Stimulated activated naive B cell treated with anti-CD40 and anti-IgM and Interleukin-4, amounts not matched to agents 10 μg/mL and 1 μg/mL and 100 μg/mL, for 72 hours (primary cell): ENCODE measurements at regions not wholly inside any gene's neighbourhood (a gene's known extent, or its start where the extent isn't known, plus 50 kb on each side); places are given as distances from the start of the nearest gene placed in this dataset.

ENCODE experiments used
- ATAC-seq, 2 donors: fragments of 150-1000 bp; cut with Tn5 transposase; replicated peaks; 2 replicates each; pipeline ENCODE4 v1.10.0; 2021; ENCODE audit warnings: moderate library complexity in 1 of 2
- DNase-seq: peaks from one replicate; pipeline ENCODE4 v3.0.0; 2021
- H3K27ac Mint-ChIP-seq: one replicate; pipeline ENCODE4 v1.8.0; 2022; ENCODE audit warnings: mild to moderate bottlenecking, mixed read lengths
- H3K27me3 Mint-ChIP-seq, 2 donors: one replicate each; pipeline ENCODE4 v1.8.0; 2022; ENCODE audit warnings: mixed read lengths in 2 of 2
- H3K36me3 Mint-ChIP-seq, 2 donors: one replicate each; pipeline ENCODE4 v1.8.0; 2022; ENCODE audit warnings: mixed read lengths in 2 of 2, mild to moderate bottlenecking in 1 of 2
- H3K4me1 Mint-ChIP-seq, 2 donors: one replicate each; pipeline ENCODE4 v1.8.0; 2022; ENCODE audit warnings: mixed read lengths in 2 of 2, mild to moderate bottlenecking in 1 of 2
- H3K4me3 Mint-ChIP-seq, 2 donors: one replicate each; pipeline ENCODE4 v1.8.0; 2022; ENCODE audit warnings: mild to moderate bottlenecking in 2 of 2, mixed read lengths in 2 of 2, moderate library complexity in 1 of 2
- H3K9me3 Mint-ChIP-seq, 2 donors: one replicate each; pipeline ENCODE4 v1.8.0; 2022; ENCODE audit warnings: mixed read lengths in 2 of 2, mild to moderate bottlenecking in 1 of 2

DNA sequence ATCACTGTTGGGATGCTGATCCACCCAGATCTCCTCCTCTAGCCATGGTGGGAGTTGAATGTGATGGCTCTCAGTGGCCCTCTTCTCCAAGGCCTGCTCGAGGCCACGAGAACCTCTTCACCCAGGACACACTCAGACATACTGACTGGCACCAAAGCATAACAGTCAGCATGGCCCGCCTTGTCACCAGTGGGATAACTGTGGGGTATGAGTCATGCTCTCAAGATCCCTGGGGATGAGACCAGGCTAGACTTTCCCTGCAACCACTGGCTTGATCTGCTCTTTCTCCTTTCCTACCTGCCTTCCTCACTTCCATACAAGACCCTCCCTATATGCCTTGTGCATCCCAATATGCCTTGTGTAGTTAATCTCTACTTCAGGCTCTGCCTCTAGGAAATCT, 66.8 kb downstream of the RIN2 start:
- H3K27me3 Mint-ChIP-seq = no peaks in the 10 kb centered on the region
- no peaks in the 10 kb centered on the region for H3K36me3 Mint-ChIP-seq
- ATAC-seq = no peak
- H3K9me3 Mint-ChIP-seq = peaks cover 0 to 3% of the 10 kb centered on the region in 2 donors
- DNase-seq = no peak
- H3K27ac Mint-ChIP-seq = no peak overlapping the region
- peaks cover 57 to 80% of the 10 kb centered on the region in 2 donors for H3K4me1 Mint-ChIP-seq
- no peak overlapping the region for H3K4me3 Mint-ChIP-seq

DNA sequence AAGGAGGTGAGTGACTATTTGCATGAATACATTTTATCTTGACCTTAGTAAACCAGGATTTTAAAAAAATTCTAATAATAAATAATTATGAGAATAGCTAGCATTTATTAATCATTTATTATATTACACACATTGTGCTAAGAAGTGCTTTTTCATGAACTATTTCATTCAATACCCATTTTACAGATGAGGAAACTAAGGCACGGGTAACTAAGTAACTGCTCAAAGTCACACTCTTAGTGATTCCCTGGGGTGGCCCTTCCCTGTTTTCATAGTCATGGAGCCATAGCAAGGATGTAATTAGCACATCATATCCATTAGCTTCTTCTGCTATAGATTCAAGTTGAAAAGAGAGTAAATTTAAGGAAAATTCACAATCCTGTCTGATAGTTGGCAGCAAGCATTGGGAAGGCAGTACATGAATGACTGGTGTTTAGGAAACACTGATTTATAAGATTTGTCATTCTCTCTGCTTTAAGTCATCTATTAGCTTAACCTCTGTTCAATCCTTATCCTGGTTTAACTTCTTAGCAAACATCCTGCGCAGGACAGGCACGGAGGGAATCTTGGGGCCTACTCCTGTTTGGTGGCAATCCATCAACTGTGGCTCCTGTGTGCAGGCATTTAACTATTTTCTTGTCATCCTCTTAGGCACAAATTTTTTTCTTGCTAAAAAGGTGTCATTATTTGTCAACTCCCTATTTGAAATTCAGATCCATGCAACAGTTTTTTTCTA, 68.3 kb downstream of the RIN2 start:
- H3K27me3 Mint-ChIP-seq = no peaks in the 10 kb centered on the region
- peaks cover 48 to 68% of the 10 kb centered on the region in 2 donors for H3K4me1 Mint-ChIP-seq
- H3K36me3 Mint-ChIP-seq = no peaks in the 10 kb centered on the region
- H3K4me3 Mint-ChIP-seq = no peak overlapping the region
- no peak overlapping the region for H3K27ac Mint-ChIP-seq
- H3K9me3 Mint-ChIP-seq = peaks cover 0 to 3% of the 10 kb centered on the region in 2 donors
- DNase-seq = no peak
- no peak for ATAC-seq

DNA sequence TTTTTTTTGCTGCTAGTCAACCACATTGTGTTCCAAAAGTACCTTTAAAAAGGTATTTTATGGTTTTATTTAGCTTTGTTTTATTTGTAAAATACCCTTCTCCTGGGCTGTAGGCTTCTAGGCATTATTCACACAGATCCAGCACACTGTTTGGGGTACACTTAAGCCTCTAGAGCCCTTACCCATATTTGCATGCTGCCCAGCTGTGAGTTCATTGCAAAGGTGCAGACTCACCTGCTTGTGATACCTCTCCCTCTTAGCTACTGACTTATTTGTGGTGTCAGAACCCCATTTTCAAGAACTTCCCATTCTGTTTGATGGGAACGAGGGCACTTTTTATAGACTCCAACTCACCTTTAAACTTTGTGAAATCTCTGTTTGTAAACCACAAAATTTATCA, 69.8 kb downstream of the RIN2 start:
- ATAC-seq = peak; percentile 43 to 51
- H3K4me1 Mint-ChIP-seq = peaks cover 46 to 63% of the 10 kb centered on the region in 2 donors
- H3K4me3 Mint-ChIP-seq = no peak overlapping the region
- peaks cover 0 to 5% of the 10 kb centered on the region in 2 donors for H3K27me3 Mint-ChIP-seq
- H3K9me3 Mint-ChIP-seq = no peaks in the 10 kb centered on the region
- H3K27ac Mint-ChIP-seq = peak overlapping the region; percentile 53
- no peak for DNase-seq
- H3K36me3 Mint-ChIP-seq = no peaks in the 10 kb centered on the region

DNA sequence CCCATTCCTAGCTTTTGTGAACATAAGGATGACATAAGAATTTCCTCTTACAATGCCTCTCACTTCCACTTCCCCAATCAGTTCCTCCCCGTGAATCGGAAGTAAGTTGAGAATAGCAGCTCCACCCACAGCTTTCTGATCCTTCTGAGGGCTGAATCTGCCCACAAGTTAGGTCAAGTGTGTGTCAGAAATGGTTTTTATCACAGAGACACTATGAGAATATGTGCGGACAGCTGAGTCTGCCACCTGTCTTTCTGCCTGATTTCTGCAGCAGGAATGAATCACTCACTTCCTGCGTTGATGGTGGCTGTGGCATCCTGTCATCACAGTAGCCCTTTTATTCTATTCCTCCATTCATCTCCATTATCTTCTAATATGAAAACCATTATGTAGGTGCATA, 70.2 kb downstream of the RIN2 start:
- peak overlapping the region in 1 of 2 donors; percentile 3 for H3K4me3 Mint-ChIP-seq
- peak; percentile 97 to 99 for ATAC-seq
- H3K27ac Mint-ChIP-seq = peak overlapping the region; percentile 53
- no peaks in the 10 kb centered on the region for H3K36me3 Mint-ChIP-seq
- DNase-seq = peak; percentile 77
- H3K9me3 Mint-ChIP-seq = no peaks in the 10 kb centered on the region
- H3K4me1 Mint-ChIP-seq = peaks cover 49 to 65% of the 10 kb centered on the region in 2 donors
- H3K27me3 Mint-ChIP-seq = peaks cover 0 to 5% of the 10 kb centered on the region in 2 donors

DNA sequence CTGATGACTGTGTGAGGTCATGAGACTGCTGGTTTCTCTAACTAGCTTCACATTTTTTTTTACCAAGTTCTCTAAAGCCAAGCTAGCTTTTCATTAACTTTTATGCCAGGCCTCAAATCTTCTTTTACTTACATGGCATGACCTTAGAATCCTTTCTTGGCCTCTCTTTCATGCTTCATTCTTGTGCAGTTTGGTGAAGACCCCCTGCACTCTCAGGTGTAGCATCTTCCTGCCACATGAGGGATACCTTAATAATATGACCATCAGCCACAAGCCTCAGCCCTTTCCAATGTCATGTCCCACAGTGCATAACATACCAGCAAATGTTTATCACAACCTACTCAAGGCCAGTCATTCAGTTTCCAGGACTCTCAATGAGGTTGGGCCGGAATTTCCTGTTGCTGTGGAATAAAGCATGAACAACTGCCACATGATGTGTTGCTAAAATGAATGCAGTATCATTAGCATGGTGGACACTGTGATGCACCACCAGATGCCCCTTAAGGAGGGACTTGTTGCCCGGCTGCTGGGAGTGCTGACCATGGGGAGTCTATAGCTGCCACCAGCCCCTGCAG, 72.2 kb downstream of the RIN2 start:
- ATAC-seq (no peak), DNase-seq (no peak)
- no peak overlapping the region for H3K27ac Mint-ChIP-seq
- H3K27me3 Mint-ChIP-seq = peaks cover 5 to 6% of the 10 kb centered on the region in 2 donors
- H3K36me3 Mint-ChIP-seq = no peaks in the 10 kb centered on the region
- no peaks in the 10 kb centered on the region for H3K9me3 Mint-ChIP-seq
- peaks cover 36 to 56% of the 10 kb centered on the region in 2 donors for H3K4me1 Mint-ChIP-seq
- H3K4me3 Mint-ChIP-seq = no peak overlapping the region

DNA sequence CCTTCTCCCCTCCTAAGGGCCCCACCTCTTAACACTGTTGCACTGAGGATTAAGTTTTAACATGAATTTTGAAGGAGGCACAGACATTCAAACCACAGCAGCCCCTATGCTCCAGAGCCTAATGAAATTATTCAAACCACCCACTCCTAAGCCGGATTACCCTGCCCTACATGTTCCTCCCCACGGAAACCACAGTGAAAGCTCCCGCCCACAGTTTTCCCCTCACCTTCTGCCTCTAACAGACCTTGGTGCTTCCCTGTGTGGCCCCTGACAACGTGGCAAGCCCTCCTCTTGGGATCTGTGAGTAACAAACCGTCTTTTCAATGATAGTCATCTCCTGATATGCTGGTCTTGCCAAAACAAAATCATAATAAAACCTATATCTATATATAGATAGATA, 74.8 kb downstream of the RIN2 start:
- Mint-ChIP-seq H3K9me3 (no peaks in the 10 kb centered on the region), H3K27me3 (peaks cover 9 to 12% of the 10 kb centered on the region in 2 donors), H3K4me3 (no peak overlapping the region), H3K36me3 (no peaks in the 10 kb centered on the region), H3K4me1 (peaks cover 26 to 44% of the 10 kb centered on the region in 2 donors), H3K27ac (no peak overlapping the region)
- ATAC-seq (peak; percentile 21 to 31), DNase-seq (peak; percentile 26)

DNA sequence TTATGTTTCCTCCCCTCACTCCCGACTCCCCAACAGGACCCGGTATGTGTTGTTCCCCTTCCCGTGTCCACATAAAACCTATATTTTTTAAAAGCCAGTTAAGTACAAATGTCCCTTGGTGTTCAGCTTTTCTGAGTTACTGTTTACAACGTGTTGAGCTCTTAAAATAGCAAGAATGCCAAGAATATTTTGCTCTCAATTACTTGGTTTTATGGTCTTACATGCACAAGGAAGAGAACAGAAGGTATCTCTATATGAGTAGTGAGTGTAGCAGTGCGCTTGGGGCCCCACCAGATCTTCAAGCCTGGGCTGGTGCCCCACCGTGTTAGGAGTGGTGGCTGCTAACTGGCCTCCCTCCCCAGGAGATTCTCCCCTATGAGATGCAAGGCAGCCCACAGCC, 75.3 kb downstream of the RIN2 start:
- no peak for ATAC-seq
- H3K4me1 Mint-ChIP-seq = peaks cover 21 to 39% of the 10 kb centered on the region in 2 donors
- no peak overlapping the region for H3K27ac Mint-ChIP-seq
- no peaks in the 10 kb centered on the region for H3K36me3 Mint-ChIP-seq
- H3K9me3 Mint-ChIP-seq = no peaks in the 10 kb centered on the region
- H3K27me3 Mint-ChIP-seq = peaks cover 9 to 13% of the 10 kb centered on the region in 2 donors
- H3K4me3 Mint-ChIP-seq = no peak overlapping the region
- no peak for DNase-seq

DNA sequence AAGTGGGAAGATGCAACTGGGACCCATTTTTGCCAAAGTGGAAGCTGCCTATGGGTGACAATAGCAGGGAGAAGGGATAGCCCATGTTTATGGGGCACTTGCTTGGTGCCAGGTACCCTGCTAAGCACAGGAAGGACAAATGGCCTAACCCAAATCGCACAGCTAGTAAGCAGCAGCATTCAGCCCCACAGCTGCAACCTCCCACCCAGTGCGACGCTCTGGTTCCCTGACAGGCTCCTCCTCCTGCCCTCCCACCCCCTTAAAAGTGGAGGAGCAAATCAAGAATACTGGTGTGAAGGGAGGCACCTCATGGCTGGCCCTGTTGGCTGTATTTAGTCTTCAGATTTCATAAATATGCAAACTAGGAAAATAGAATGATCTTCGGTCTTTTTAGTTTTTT, 76.2 kb downstream of the RIN2 start:
- peaks cover 9 to 13% of the 10 kb centered on the region in 2 donors for H3K27me3 Mint-ChIP-seq
- peaks cover 13 to 30% of the 10 kb centered on the region in 2 donors for H3K4me1 Mint-ChIP-seq
- no peak overlapping the region for H3K4me3 Mint-ChIP-seq
- DNase-seq (no peak), ATAC-seq (no peak)
- H3K9me3 Mint-ChIP-seq = no peaks in the 10 kb centered on the region
- H3K36me3 Mint-ChIP-seq = no peaks in the 10 kb centered on the region
- H3K27ac Mint-ChIP-seq = no peak overlapping the region

DNA sequence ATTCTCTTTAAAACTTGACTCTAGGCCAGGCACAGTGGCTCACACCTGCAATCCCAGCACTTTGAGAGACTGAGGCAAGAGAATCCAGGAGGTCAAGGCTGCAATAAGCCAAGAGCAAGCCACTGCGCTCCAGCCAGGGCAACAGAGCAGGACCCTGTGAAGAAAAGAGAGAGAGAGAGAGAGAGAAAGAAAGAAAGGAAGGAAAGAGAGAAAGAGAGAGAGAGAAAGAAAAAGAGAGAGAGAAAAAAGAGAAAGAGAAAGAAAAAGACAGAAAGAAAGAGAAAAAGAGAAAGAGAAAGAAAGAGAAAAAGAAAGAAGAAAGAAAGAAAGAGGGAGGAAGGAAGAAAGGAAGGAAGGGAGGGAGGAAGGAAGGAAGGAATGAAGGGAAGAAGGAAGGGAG, 76.7 kb downstream of the RIN2 start:
- no peak for DNase-seq

DNA sequence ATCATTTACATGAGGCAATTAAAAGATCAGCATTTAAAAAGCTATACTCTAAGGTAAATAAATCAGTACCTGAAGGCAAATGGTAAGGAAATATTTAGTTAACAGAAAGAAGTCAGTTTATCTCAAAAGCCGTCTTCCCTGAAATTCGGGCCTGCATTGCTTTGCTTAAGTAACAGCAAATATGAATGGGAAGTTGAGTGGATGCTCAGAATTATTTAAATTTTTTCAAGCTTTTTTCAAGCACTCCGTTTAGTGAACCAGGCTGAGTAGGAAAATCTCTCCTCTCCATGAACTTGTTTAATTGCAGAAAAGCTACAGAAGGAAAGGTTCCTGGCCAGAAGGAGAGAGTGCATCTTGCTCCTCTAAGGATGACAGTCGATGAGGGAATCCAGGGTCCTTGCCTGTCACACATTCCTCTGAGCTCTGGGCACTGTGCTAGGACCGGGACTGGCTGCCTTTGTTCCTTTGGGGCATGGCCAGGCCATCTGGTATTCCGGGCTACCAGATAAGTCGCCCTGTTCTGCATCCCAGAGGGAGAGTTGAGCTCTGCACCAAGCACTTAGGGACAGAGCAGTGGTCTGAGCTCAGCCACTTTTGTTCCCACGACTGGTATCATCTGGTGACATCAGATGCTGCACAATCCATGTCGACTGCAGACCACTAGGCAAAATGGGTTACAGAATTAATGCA, 77.6 kb downstream of the RIN2 start:
- no peaks in the 10 kb centered on the region for H3K9me3 Mint-ChIP-seq
- H3K4me1 Mint-ChIP-seq = peaks cover 14 to 22% of the 10 kb centered on the region in 2 donors
- no peaks in the 10 kb centered on the region for H3K36me3 Mint-ChIP-seq
- no peak overlapping the region for H3K4me3 Mint-ChIP-seq
- peaks cover 14 to 17% of the 10 kb centered on the region in 2 donors for H3K27me3 Mint-ChIP-seq
- no peak for DNase-seq
- H3K27ac Mint-ChIP-seq = no peak overlapping the region
- ATAC-seq = no peak

More for the DNA sequence above, 76.7 kb downstream of the RIN2 start:
- Mint-ChIP-seq H3K36me3 (no peaks in the 10 kb centered on the region), H3K4me3 (no peak overlapping the region), H3K9me3 (no peaks in the 10 kb centered on the region), H3K4me1 (peaks cover 14 to 25% of the 10 kb centered on the region in 2 donors), H3K27me3 (peaks cover 13 to 14% of the 10 kb centered on the region in 2 donors), H3K27ac (no peak overlapping the region)
- no peak for ATAC-seq

DNA sequence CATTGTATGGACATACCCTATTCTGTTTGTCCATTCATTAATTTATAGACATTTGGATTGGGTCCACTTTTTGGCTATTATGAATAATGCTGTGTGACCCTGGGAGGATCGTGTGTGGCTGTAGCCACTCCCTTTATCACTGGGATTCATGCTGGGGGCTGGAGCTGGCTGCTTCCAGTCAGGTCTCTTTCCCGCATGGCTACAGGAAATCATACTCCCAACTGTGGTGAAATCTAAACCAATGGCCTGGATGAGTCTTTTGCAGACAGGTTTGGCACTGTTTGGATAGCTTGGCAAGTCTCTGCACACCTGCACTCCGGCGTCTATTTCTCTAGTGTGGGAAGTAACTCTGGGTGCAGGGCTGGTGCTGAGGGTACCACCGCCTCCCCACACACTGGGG, 80.4 kb downstream of the RIN2 start:
- Mint-ChIP-seq H3K4me3 (no peak overlapping the region), H3K9me3 (no peaks in the 10 kb centered on the region), H3K27ac (no peak overlapping the region), H3K36me3 (peaks cover 0 to 3% of the 10 kb centered on the region in 2 donors), H3K27me3 (peaks cover 14 to 29% of the 10 kb centered on the region in 2 donors), H3K4me1 (peaks cover 2 to 8% of the 10 kb centered on the region in 2 donors)
- no peak for ATAC-seq
- no peak for DNase-seq

DNA sequence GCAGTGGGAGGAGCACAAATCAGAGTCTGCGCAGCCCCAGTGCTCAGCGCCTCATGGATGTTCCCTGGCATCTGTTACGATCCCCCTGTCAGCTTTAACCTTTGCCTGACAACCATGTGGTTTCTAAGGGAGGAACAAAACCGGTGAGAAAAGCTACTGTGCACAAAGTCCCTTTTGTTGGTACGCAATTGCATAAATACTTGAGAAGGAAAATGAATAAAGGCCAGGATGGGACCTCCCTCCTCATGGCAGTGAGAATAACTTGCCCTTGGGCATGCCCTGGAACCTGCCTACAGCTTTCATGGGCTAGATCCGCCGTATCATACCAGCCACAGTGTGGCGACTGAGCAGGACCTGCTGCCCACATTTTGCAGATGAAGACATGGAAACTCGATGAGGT, 81.0 kb downstream of the RIN2 start:
- H3K4me3 Mint-ChIP-seq = no peak overlapping the region
- DNase-seq (no peak), ATAC-seq (no peak)
- peaks cover 0 to 3% of the 10 kb centered on the region in 2 donors for H3K36me3 Mint-ChIP-seq
- no peaks in the 10 kb centered on the region for H3K9me3 Mint-ChIP-seq
- no peak overlapping the region for H3K27ac Mint-ChIP-seq
- peaks cover 14 to 29% of the 10 kb centered on the region in 2 donors for H3K27me3 Mint-ChIP-seq
- H3K4me1 Mint-ChIP-seq = peaks cover 2 to 7% of the 10 kb centered on the region in 2 donors

DNA sequence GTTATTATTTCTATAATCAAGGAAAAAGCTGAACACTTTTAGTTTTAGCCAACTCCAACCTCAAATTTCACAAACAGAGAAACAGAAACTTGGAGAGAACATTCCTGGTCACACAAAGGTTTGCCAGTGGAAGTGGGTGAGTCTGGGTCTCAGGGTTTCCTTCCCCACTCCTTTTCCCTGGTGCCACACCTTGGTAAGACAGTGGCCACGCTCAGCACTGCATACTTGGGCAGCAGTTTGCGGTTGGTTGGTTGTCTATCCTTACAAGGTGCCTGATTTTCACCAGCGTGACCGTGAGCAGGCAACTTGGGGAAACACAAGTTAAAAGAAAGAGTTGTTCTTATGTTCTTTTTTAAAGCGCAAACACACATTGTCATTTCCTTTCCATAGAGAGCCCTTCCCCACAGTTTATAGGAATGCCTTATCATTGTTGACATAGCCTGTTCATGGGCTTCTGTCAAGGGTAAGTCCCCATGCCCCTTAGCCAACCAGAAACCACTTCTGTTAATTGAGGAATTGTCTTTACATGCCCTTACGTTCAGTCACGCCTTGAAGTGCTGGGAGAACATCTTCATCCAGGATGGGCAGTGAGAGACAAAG, 82.2 kb downstream of the RIN2 start:
- H3K27me3 Mint-ChIP-seq = peaks cover 21 to 25% of the 10 kb centered on the region in 2 donors
- H3K9me3 Mint-ChIP-seq = peaks cover 0 to under 1% of the 10 kb centered on the region in 2 donors
- ATAC-seq = no peak
- no peak overlapping the region for H3K4me3 Mint-ChIP-seq
- H3K36me3 Mint-ChIP-seq = peaks cover 0 to 3% of the 10 kb centered on the region in 2 donors
- H3K27ac Mint-ChIP-seq = no peak overlapping the region
- peaks cover 0 to 2% of the 10 kb centered on the region in 2 donors for H3K4me1 Mint-ChIP-seq
- DNase-seq = no peak

DNA sequence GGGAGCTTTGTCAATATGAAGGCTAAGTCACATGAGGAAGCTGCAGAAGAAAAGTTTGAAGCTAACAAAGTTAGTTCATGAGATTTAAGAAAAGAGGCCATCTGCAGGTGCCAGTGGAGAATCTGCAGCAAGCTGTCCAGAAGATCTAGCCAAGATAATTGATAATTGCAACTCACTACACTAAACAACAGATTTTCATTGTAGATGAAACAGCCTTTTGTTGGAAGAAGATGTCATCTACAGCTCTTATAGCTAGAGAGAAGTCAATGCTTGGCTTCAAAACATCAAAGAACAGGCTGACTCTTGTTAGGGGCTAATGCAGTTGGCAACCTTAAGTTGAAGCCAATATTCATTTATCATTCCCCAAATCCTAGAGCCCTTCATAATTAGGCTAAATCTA, 83.7 kb downstream of the RIN2 start:
- ATAC-seq (no peak), DNase-seq (no peak)
- Mint-ChIP-seq H3K27ac (no peak overlapping the region), H3K9me3 (peaks cover 0 to 2% of the 10 kb centered on the region in 2 donors), H3K27me3 (peaks cover 32 to 40% of the 10 kb centered on the region in 2 donors), H3K36me3 (peaks cover 0 to 3% of the 10 kb centered on the region in 2 donors), H3K4me3 (no peak overlapping the region), H3K4me1 (peaks cover 0 to 2% of the 10 kb centered on the region in 2 donors)
